ENCODE measurements at regions not wholly inside any gene's neighbourhood (a gene's known extent, or its start where the extent isn't known, plus 50 kb on each side); places are given as distances from the start of the nearest gene placed in this dataset.

GRCh38 chr18:23351521-23351920 is 101.6 kb upstream of the RIOK3 start:
- TF ChIP-seq CTCF (IDR thresholded peaks at IDR 0.05): no peak
- TF ChIP-seq POLR2A (IDR thresholded peaks at IDR 0.05): no peak
